GM19238 (cell line): ENCODE measurements at regions not wholly inside any gene's neighbourhood (a gene's known extent, or its start where the extent isn't known, plus 50 kb on each side); places are given as distances from the start of the nearest gene placed in this dataset.
"Not testable (repeated sequence)": the region's sequence is repeated elsewhere in the genome, so short reads cannot be mapped to it uniquely, and the experiment has no call there.

Experiments
- DNase-seq: peaks from one replicate; pipeline ENCODE4 v3.0.0; 2011; ENCODE audit warnings: low spot score; ENCODE audit not compliant: insufficient read length

DNA sequence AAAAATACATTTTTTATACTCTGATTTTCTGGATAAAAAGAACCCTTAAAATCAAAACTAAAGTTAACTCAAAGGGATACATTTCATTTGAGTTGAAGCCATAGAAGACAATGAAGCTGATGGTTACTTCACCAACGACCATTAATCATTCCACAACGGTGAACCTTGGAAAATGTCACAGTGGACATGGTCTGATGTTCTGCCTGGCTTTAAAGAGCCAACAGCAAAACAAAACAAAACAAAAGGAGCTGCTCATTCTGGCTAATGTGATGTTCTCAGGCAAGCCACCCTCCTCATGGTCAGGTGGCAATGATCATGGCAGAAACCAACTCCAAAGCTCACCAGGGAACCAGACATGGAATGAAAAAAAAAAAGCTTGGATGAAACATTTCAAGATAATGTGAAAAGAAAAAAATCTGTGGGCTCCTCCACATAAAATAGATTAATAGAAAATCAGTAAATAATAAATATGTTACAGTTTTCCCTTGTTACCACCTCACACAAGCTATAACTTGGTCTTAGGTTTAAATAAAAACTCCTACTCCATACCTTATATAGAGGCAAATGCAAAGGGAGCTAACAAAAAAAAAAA is 90.1 kb upstream of the SERTAD2 start:
- DNase-seq, result no peak

DNA sequence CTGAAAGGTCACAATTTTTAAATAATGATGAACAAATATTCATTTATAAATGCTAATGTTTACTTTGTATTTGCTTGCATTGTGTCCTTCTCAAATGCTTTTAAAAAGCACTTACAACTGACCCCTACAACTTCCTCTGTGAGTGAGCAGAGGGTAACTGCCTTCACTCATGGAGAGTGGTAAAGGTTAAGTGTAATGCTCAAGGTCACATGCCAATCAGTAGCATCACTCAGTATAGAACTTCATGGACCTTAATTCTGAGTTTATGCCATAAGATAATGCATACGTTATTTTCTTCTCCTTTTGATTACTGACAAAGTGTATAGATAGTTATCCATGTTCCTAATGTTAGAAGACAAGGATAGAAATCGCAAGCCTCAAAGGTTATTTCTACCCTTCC is 91.8 kb upstream of the SERTAD2 start:
- no peak for DNase-seq

DNA sequence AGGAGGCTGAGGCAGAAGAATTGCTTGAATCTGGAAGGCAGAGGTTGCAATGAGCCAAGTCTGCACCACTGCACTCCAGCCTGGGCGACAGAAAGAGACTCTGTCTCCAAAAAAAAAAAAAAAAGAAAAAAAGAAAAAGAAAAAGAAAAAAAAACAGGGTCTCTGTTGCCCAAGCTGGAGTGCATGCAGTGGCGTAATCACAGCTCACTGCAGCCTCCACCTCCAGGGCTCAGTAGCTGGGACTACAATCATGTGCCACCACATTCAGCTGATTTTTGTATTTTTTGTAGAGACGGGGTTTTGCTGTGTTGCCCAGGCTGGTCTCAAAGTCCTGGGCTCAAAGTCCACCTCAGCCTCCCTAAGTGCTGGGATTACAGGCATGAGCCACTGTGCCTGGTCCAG is 94.0 kb upstream of the SERTAD2 start:
- not testable (repeated sequence) for DNase-seq

DNA sequence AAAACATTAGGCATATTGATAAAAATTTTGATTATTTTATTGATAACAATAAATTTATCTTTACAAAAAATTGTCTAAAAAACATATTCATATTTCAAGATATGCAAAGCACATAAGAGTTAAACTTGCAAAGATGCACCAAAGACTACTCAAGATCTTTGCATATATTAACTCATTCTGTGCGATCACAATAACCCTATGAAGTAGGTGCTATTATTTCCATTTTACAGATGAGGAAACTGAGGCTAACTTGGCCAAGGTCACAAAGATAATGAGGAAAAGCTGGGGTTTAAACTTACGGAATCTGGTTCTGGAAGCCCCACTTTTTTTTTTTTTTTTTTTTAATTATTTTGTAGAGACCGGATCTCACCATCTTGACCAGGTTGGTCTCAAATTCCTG is 94.4 kb upstream of the SERTAD2 start:
- no peak for DNase-seq

DNA sequence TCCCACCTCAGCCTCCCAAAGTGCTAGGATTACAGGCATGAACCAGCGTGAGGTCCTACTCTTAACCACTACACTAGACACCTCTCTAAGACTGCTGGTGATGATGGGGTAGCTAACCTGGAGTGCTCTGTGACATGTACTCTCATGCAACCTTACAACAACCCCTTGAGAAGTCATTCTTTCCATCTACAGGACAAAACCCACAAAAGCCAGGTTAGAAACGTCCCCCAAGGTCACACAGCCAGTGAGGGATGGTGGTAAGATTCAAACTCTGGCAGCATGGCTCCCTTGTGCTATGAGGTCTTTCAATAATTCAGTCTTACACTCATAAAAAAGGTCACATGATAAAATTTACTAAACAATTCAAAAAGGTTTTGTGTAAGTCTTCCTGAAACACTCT is 94.8 kb upstream of the SERTAD2 start:
- DNase-seq, result no peak

DNA sequence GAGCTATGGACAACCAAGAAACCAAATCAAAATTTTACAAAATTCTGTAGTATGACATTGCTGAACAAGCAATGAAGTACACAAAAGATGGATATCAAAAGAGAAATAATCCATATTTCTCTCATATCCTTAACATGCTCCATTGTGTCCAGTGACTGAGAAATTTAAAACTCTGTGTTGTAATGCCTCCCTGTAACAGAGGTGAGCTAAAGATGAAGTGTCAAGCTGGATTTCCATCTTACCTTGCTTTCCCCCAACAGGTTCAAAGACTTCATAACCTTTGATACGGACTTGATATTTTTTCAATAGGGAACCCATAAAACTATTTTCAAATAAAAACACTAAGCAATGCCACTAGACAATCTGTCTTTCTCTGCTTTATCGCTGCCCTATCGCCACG is 95.7 kb upstream of the SERTAD2 start:
- DNase-seq, result no peak

DNA sequence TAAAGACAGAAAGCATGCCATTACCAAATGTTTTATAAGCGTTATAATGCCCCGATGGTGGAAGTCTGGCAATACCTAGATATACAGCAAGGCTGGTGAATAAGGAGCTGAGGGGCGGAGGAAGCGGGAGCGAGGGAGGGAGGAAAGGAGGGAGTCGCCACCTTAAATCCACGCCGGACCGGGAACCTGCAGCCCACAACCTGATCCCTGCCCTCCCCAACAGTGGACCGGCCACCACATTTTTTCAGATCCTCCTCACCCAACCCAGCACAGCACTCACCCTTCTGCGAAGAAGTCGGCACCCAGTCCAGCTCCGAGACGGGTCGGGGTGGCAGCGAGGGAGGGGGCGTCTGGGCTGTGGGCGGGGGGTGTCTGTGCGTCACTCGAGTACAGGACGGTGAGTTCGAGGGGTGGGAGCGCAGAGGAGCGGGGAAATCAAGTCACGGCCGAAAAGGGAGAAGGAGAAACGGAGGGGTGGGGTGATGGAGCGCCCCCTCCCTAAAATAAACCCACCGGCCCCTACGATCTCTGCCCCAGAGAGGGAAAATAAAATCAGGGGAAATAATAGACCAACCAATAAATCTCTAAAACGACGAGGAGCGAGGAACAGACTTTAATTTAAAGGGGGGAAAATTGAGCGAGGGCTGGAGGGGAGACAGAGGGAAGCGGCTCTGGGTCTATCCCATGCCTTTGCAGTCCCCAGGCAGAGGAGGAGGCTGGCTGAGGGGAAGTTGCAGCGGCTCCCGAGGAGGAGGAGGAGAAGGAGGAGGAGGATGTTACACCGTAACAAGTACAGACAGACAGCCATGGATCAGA is 96.5 kb upstream of the SERTAD2 start:
- no peak for DNase-seq

DNA sequence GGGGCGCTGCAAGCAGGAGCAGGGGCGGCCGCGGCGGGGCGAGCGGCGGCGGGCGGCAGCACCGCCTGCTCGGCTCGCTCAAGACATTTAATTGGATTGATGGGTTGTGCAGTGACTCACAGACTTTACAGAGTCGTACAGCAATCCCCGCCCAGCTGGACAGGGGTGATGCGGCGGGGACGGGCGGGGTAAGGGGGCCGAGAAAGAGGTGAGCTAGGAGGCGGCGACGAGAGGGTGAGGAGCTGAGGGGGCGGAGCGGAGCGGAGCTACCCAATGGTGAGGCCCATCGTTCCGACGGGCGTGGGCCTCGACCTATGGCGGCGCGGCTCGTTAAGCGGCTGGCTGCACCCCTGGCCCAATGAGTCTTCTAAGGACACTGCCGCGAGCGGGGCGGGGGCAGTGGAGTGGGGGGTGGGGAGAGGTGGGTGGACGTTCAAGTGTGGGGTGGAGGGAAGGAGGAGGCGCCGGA is 97.1 kb upstream of the SERTAD2 start:
- no peak for DNase-seq

DNA sequence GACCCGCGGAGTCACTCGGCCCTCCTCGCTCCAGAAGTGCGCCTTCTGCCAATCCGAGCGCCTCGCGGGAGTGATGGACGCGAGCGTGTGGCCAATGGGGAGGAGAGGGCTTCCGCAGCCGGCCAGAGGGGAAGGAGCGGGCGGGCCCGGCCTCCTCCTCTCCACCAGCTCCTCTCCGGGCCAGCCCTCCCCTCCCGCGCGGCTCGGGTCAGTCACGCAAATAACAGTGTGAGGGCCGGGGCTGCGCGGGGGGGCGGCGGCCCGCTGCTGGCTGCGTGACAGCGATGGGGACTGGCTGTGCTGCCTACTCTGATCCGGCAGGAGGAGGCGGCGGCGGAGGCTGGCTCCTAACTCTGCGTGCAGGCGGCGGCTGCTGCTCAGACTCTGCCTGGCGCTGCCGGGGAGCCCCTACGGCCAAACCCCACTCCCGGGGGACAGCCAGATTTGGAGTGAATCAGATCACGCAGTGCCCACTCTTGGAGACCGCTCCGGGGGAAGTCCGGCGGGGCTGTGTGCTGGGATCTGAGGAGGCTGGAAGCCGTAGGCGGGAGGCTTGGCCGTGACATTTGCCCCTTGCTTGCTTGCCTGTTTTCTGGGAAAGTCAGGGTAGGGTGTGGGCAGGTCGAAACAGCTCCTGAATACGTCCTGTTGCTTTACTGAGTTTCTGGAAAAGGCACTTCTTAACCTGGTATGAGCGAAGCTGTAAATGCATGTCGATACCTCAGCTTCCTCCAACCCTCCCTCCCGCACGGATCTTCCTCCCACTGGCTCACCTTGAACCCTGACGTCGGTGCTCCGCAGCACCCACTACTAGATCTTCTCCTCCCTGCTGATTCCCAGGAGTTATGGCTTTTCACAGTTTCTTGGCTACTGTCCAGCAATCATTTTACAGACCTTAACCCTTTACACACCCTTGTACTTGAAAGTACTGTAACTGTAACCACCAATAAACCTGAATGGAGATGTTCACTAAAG is 97.9 kb upstream of the SERTAD2 start:
- DNase-seq, result peak; percentile 93

DNA sequence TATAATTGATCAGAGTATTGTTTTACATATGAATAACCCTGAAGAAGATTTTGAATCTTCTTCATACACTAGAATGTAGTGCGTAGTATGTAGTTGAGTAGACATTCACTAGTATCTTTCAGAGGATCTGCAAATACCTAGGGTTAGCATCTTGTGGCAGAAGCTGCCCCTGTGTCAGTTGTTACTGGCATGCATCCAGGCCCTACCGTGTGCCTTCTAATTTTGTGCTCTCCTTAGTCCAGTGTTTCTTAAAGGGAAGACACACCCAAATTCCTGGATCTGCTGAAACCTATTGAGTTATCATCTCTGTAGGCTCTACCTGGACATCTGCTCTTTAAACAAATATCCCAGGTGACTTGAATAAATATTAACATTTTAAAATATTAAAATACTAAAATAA is 99.7 kb upstream of the SERTAD2 start:
- no peak for DNase-seq

DNA sequence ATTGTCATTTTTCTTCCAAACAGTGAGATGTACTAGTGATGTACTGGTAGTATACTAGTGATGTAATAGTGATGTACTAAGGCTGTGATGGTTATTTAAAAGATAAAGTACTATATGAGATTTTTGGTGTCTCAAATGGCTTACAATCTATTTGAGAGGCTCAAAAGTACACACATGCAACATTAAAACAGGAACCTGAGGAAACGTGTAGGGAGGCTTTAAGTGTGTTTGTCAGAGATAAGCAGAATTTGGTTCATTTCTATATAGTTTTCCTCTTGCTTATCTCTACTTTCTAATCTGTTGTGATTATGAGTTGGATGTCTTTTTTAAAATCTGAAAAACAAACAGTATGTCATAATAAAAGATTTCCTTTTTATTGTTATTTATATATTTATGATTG is 100.9 kb upstream of the SERTAD2 start:
- DNase-seq, result no peak

DNA sequence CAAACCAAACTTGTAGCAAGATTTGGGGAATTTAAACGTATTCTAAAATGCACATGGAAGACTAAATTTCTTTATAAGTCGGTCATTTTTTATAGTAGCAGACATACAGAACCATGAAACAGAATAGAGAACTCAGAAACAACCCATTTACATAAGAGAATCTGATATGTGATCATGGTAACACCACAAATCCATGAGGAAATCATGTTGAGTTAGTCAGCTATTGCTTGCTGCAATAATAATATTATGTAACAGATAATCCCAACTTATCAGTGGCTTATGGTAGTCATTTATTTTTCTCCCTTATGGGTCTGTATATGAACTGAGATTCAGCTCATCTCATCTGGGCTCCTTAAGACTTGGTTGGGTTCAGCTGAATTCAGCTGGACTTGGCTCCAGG is 103.4 kb upstream of the SERTAD2 start:
- DNase-seq, result no peak

DNA sequence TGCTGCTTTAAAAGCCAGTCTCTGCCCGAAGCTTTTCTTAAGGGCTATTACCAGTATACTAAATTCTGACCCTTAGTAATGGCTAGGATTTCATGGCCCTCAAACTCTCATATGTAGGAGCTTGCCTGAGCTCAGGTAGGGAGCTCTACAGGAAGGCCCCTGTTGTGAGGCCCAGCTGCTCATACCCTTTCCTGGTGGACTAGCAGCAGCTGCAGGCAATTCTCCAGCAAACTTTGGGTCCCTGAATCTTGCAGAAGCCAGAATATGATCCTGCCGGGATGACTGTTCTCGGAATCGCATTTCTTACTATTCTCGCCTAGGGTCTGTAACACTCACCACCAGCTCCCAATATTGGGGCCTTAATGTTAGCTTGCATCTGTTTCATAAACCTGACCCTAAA is 106.4 kb upstream of the SERTAD2 start:
- DNase-seq, result no peak

DNA sequence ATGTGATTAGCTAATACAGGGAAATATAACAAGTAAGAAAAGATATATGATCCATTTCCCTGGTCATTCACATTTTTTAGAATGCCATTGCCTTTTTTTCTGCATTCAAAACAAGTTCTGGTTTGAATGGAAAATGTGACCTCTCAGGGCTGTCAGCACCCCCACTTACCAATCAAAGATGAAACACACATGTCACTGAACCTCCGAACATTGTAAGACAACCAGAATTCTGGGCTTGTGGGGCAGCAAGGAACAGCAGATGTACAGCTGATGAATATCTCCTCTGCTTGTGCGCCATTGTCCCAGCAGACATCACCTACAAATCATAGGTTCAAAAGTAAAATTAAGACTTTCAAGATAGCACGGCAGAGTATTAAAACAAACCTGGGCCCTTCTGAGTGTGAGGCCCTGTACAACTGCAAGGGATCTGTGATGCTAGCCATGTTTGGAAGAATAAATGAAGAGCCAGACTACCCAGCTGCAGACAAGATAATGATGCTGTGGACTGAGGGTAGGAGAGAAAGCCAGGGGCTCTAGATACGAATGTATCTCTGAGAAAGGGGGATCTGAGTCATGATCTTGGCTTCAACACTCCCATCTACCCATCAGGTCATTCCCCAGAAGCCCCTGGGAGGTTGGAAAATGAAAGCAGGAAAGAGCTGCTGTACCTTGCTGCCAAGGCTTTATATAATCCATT is 108.7 kb upstream of the SERTAD2 start:
- no peak for DNase-seq

DNA sequence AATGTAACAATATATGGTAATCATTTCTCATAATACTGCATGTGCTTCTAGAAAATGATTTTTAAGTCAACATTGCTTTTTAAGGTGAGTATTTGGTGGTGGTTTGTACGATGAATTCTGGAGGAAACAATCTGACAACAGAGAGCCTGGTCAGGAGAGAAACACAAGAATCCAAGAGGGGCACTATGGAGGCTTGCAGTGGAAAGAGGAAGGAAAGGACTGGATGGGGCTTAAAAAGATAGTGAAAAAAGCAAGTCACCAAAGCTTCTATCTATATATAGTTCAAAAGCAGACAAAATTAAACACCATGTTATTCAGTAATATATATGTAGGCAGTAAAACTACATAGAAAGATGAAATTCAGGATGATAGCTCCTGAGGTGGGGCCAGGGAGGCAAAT is 109.4 kb upstream of the SERTAD2 start:
- no peak for DNase-seq

DNA sequence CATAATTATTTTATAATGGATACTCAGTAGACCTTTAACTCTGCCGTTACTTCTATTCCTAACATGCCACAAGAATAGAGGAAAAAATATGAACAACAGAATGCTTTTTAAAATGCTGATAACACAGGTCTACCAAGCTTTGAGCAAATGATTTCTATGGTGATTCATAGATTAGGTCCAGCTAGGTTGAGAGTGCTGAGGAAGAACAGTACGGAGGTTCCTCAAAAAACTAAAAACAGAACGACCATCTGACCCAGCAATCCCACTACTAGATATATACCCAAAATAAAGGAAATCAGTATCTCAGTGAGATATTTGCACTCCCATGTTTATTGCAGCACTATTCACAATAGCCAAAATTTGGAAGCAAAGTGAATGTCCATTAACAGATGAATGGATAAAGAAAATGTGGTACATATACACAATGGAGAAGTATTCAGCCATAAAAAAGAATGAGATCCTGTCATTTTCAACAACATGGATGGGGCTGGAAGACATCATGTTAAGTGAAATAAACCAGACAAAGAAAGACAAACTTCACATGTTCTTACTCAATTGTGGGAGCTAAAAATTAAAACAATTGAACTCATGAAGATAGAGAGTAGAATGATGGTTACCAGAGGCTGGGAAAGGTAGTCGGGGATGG is 111.6 kb upstream of the SERTAD2 start:
- no peak for DNase-seq

DNA sequence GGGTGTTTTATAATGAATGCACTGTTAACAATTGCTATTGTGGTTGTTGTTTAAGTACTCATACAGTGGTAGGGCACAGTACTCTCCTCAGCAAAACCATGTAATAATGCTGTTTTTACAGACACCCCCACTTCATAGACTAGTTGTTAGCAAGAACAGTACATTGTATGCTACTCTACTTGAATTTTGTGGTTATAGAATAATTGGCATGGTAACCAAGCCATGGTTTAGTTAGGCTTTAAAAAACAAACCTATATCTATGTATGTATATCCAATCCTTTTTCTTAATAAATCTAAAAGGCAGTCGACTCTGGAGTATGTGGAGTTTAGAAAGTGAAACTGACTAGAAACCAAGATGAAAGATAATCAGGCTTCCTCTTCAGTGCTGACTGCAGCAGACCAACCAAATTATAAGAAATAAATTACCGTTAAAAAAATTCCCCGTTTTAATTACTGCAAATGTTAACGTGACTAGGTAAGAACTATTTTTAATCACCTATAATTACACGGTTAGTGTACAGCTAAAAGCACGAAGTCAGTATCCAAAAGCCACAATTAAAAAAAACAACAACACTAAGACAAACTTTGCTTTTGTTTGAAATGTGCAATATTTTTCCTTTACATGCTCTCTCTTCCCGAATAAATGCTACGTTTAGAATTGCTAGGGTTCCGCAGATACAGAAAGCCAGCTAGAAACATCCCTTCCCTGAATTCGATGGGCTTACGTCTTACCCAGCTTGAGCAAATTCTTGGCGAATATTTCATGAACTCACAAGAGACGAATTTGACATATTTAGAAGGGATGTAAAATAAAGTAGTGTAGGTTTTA is 113.3 kb upstream of the SERTAD2 start:
- DNase-seq, result no peak

DNA sequence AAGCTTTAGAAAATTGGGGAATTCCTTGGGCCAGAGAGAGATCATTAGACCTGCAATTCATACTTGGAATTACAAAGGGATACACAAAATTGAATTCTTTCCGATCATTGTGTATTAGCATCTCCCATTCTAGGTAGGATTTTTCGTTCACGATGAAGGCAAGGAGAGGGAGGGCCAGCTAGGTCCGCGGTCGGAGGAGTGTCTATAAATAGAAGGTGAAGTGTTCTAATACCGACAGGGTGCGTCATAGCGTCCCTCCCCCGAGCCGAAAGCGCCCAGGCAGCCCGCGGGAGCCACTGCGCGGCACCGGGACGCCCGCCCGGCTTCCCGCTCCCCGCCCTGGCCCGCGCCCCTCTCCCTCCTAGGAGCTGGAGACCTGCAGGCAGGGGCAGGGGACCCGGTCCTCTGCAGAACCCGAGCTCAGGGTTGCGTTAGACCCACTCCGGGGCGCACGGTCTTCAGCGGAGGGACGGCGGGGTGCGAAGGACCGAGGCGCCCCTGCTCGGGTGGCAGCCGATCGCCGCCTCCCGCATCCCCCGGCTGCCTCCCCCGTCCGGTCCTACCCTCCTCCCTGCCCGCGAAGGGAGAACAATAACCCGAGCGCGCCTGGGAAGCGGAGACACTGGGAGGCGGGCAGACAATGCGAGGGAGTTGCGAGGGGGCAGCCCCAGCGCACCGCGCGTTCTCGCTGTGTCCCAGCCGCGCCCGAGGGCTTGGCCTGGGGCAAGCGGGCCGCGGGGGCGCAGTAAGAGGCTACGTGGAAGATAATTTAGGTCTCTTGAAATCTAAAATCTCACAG is 114.2 kb upstream of the SERTAD2 start:
- peak; percentile 70 for DNase-seq

DNA sequence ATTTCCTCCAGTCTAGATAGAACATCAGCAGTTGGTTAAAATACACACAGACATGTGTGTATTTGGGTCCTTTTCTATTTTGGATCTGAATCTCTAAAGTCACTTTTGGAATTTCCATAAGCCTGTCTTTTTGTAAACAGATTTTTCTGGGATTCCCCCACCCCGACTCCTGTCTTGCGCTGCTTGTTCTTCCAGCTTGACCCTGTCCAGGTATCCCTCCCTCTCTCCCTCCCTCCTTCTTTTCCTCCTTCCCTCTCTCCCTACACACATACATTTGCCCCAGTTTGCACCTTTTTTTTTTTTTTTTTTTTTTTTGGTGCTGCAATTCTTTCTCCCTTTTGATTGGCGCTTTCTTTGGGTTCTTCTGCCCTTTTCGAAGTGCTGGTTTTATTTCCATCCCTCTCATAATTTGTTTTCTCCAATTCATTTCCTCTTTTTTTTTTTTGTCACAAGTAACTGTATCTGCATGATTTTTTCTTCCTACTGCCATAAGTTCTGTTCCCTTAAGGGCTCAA is 114.8 kb upstream of the SERTAD2 start:
- DNase-seq, result no peak
